Neural cell (in vitro differentiated cells): ENCODE measurements at regions not wholly inside any gene's neighbourhood (a gene's known extent, or its start where the extent isn't known, plus 50 kb on each side); places are given as distances from the start of the nearest gene placed in this dataset.

Experiments used
- H2AFZ ChIP-seq: fragments of 200-600, 300-800 bp; sonication (generic), shearing (Covaris generic); 2 replicates; pipeline ENCODE4 v1.6.0; 2014; ENCODE audit warnings: low read depth, mild to moderate bottlenecking, antibody characterized with exemption, low read length, moderate library complexity
- H3F3A ChIP-seq: fragments of 200-600 bp; shearing (Covaris generic); 2 replicates; pipeline ENCODE4 v1.6.1; 2016; ENCODE audit warnings: mild to moderate bottlenecking, moderate library complexity, mixed read lengths, antibody characterized with exemption, low read length; ENCODE audit not compliant: insufficient read depth, poor library complexity, severe bottlenecking
- H3K27ac ChIP-seq: fragments of 200-600, 300-800 bp; sonication (generic), shearing (Covaris generic); 2 replicates; pipeline ENCODE4 v1.5.1; 2014; ENCODE audit warnings: mild to moderate bottlenecking, low read length, moderate library complexity
- H3K27me3 ChIP-seq: fragments of 300-800, 200-600 bp; sonication (generic), shearing (Covaris generic); 2 replicates; pipeline ENCODE4 v1.6.0; 2014; ENCODE audit warnings: mild to moderate bottlenecking, low read depth, low read length, moderate library complexity; ENCODE audit not compliant: insufficient read depth
- H3K36me3 ChIP-seq: fragments of 300-800, 200-600 bp; sonication (generic), shearing (Covaris generic); 2 replicates; pipeline ENCODE4 v1.5.1; 2014; ENCODE audit warnings: mild to moderate bottlenecking, antibody characterized with exemption, low read length, moderate library complexity; ENCODE audit not compliant: insufficient read depth
- H3K4me2 ChIP-seq: fragments of 300-800, 200-600 bp; sonication (generic), shearing (Covaris generic); 2 replicates; pipeline ENCODE4 v1.6.0; 2014; ENCODE audit warnings: mild to moderate bottlenecking, low read length
- H3K4me3 ChIP-seq: fragments of 300-800, 200-600 bp; sonication (generic), shearing (Covaris generic); 2 replicates; pipeline ENCODE4 v1.5.1; 2014; ENCODE audit warnings: mild to moderate bottlenecking, low read length, moderate library complexity
- H3K79me2 ChIP-seq: fragments of 200-600 bp; shearing (Covaris generic); replicated peaks from 2 replicates; pipeline ENCODE4 v1.6.0; 2014; ENCODE audit warnings: mild to moderate bottlenecking, low read length, moderate library complexity; ENCODE audit not compliant: insufficient read depth
- H3K9ac ChIP-seq: fragments of 300-800, 200-600 bp; sonication (generic), shearing (Covaris generic); 2 replicates; pipeline ENCODE4 v1.6.1; 2016; ENCODE audit warnings: mild to moderate bottlenecking, low read length, mixed read lengths
- H3K9me2 ChIP-seq: fragments of 200-600 bp; shearing (Covaris generic); 2 replicates; pipeline ENCODE4 v1.6.1; 2016; ENCODE audit warnings: mild to moderate bottlenecking, low read length, mixed read lengths; ENCODE audit not compliant: insufficient read depth
- H3K9me3 ChIP-seq: fragments of 200-600, 300-800 bp; sonication (generic), shearing (Covaris generic); 2 replicates; pipeline ENCODE4 v1.6.1; 2016; ENCODE audit warnings: mild to moderate bottlenecking, mixed run types, low read length, moderate library complexity, mixed read lengths
- H4K20me1 ChIP-seq: fragments of 200-600 bp; shearing (Covaris generic); 2 replicates; pipeline ENCODE4 v1.6.1; 2016; ENCODE audit warnings: mild to moderate bottlenecking, mixed run types; ENCODE audit not compliant: insufficient read depth
- CTCF ChIP-seq: fragments of 450-650 bp; IDR thresholded peaks from 2 replicates; pipeline ENCODE4 v1.5.1; 2014; ENCODE audit warnings: antibody characterized with exemption, mild to moderate bottlenecking, moderate library complexity; ENCODE audit not compliant: poor library complexity, severe bottlenecking
- EP300 ChIP-seq: fragments of 450-650 bp; conservative IDR thresholded peaks from 2 replicates; pipeline ENCODE4 v1.6.1; 2014; ENCODE audit warnings: antibody characterized with exemption, mild to moderate bottlenecking, moderate library complexity; ENCODE audit not compliant: poor library complexity, severe bottlenecking
- EZH2 ChIP-seq: fragments of 200-600, 300-800 bp; shearing (Covaris generic), sonication (generic); IDR thresholded peaks from 2 replicates; pipeline ENCODE4 v1.6.1; 2014; ENCODE audit warnings: antibody characterized with exemption, low read length, borderline replicate concordance, mild to moderate bottlenecking; ENCODE audit not compliant: insufficient read depth, poor library complexity, severe bottlenecking
- MXI1 ChIP-seq: fragments of 450-650 bp; conservative IDR thresholded peaks from 2 replicates; pipeline ENCODE4 v1.6.1; 2014; ENCODE audit warnings: antibody characterized with exemption, mild to moderate bottlenecking; ENCODE audit not compliant: poor library complexity, severe bottlenecking
- POLR2AphosphoS5 ChIP-seq: IDR thresholded peaks from 2 replicates; pipeline ENCODE4 v1.6.1; 2012
- RAD21 ChIP-seq: fragments of 450-650 bp; conservative IDR thresholded peaks from 2 replicates; pipeline ENCODE4 v1.6.1; 2014; ENCODE audit warnings: antibody characterized with exemption, mild to moderate bottlenecking, moderate library complexity
- REST ChIP-seq: IDR thresholded peaks from 2 replicates; pipeline ENCODE4 v1.6.1; 2012; ENCODE audit warnings: borderline replicate concordance
- SMC3 ChIP-seq: fragments of 450-650 bp; conservative IDR thresholded peaks from 2 replicates; pipeline ENCODE4 v1.6.1; 2014; ENCODE audit warnings: antibody characterized with exemption, mild to moderate bottlenecking, moderate library complexity; ENCODE audit not compliant: poor library complexity
- TAF1 ChIP-seq: IDR thresholded peaks from 2 replicates; pipeline ENCODE4 v1.6.1; 2012; ENCODE audit warnings: low read depth

- Histone ChIP-seq H3K27ac (peak overlapping the region; percentile 78), H3K27me3 (no peaks in the 10 kb centered on the region), H3K9ac (peak overlapping the region; percentile 15), H3K4me2 (peak overlapping the region; percentile 33), H3K9me2 (no peaks in the 10 kb centered on the region), H2AFZ (no peak overlapping the region), H4K20me1 (no peaks in the 10 kb centered on the region), H3K9me3 (no peaks in the 10 kb centered on the region), H3K4me3 (peak overlapping the region; percentile 5), H3F3A (peaks cover 4% of the 10 kb centered on the region), H3K79me2 (no peaks in the 10 kb centered on the region), H3K36me3 (no peaks in the 10 kb centered on the region)
- TF ChIP-seq EP300: no peak
- TF ChIP-seq CTCF: no peak
- TF ChIP-seq RAD21: no peak
- TF ChIP-seq EZH2: no peak
- no peak for TF ChIP-seq REST
- no peak for TF ChIP-seq SMC3
- TF ChIP-seq TAF1: no peak
- TF ChIP-seq MXI1: no peak
- no peak for TF ChIP-seq POLR2AphosphoS5
These were observed 326.9 kb downstream of the UBE3D start for GRCh38 chr6:82738773-82739172.

GRCh38 chr6:82739303-82739702 lies 326.3 kb downstream of the UBE3D start:
- Histone ChIP-seq H3K9me2 (no peaks in the 10 kb centered on the region), H4K20me1 (no peaks in the 10 kb centered on the region), H3K27me3 (no peaks in the 10 kb centered on the region), H3K9me3 (no peaks in the 10 kb centered on the region), H3K9ac (no peak overlapping the region), H3K4me2 (peak overlapping the region; percentile 33), H2AFZ (no peak overlapping the region), H3F3A (peaks cover 4% of the 10 kb centered on the region), H3K4me3 (no peak overlapping the region), H3K36me3 (no peaks in the 10 kb centered on the region), H3K27ac (peak overlapping the region; percentile 78), H3K79me2 (no peaks in the 10 kb centered on the region)
- no peak for TF ChIP-seq EP300
- TF ChIP-seq POLR2AphosphoS5: no peak
- TF ChIP-seq SMC3: no peak
- TF ChIP-seq RAD21: no peak
- TF ChIP-seq EZH2: no peak
- TF ChIP-seq REST: no peak
- no peak for TF ChIP-seq CTCF
